ENCODE measurements at regions not wholly inside any gene's neighbourhood (a gene's known extent, or its start where the extent isn't known, plus 50 kb on each side); places are given as distances from the start of the nearest gene placed in this dataset.

DNA sequence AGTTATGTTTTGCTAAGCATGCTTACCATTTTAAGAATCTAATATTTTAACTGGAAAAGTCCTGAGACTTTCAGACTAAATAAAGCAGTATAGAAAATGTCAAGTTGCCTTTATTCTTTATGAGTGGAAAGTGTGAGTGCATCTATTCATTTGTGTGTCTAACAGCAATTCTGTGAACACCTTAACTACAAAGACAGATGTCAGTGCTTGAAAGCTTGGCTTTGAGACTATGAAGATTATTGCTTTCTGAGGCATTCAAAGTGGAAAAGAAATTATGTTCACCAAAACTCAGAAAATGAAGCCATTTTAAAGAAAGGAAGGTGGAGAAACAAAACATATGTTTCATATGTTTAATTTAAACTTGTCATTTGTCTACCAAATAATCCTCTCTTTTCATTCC is 294.5 kb upstream of the SEMA3C start:
- CTCF ChIA-PET (ENCODE audit: partially characterized antibody), result no interaction called here
- DNase-seq, result no peak
- intact Hi-C loops (cut with micrococcal nuclease), result no loop called here

DNA sequence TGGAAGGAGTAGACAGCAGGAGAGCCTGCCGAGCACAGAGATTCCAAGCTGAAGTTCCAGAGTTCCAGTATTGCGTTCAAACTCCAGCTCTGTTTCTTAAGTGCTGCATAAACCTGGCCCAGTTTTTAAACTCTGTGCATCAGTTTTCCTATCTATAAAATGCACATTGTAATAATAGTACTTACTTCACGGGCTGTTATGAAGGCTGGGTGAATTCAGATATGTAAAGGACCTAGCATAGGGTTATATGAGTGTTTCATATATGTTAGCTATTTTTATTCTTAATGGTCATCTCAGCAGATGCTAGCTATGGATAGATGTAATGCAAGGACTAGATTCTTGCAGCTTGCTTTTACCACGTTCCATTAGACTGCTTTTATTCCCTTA is 293.1 kb upstream of the SEMA3C start:
- no peaks in the 10 kb centered on the region for H3K36me3 Mint-ChIP-seq
- no peaks in the 10 kb centered on the region for H3K27me3 Mint-ChIP-seq
- H3K4me1 Mint-ChIP-seq, result no peaks in the 10 kb centered on the region
- Histone ChIP-seq H3K36me3 (ENCODE audit: insufficient read depth, low read length) (no peaks in the 10 kb centered on the region), H3K27ac (ENCODE audit: low read depth, low read length) (no peak overlapping the region), H3K4me3 (ENCODE audit: low read length in 2 of 2) (no peak overlapping the region), H3K27me3 (ENCODE audit: insufficient read depth, low read length) (no peaks in the 10 kb centered on the region), H3K9me3 (ENCODE audit: control insufficient read depth in 1 of 2, low read length in 2 of 2) (no peaks in the 10 kb centered on the region), H3K4me1 (ENCODE audit: insufficient read depth, low read length) (no peaks in the 10 kb centered on the region)
- CTCF ChIA-PET (ENCODE audit: partially characterized antibody), result no interaction called here
- POLR2A ChIA-PET (ENCODE audit: partially characterized antibody), result no interaction called here
- H3K4me3 Mint-ChIP-seq, result no peak overlapping the region
- H3K9me3 Mint-ChIP-seq, result peaks cover 0 to 7% (median under 1%) of the 10 kb centered on the region in 8 donors
- H3K27ac Mint-ChIP-seq, result no peak overlapping the region
- intact Hi-C loops (cut with micrococcal nuclease), result no loop called here
- no peak for DNase-seq

More for the DNA sequence above, 294.5 kb upstream of the SEMA3C start:
- Histone ChIP-seq H3K36me3 (ENCODE audit: insufficient read depth, low read length) (no peaks in the 10 kb centered on the region), H3K27me3 (ENCODE audit: insufficient read depth, low read length) (no peaks in the 10 kb centered on the region), H3K4me3 (ENCODE audit: low read length in 2 of 2) (no peak overlapping the region), H3K27ac (ENCODE audit: low read depth, low read length) (no peak overlapping the region), H3K9me3 (ENCODE audit: control insufficient read depth in 1 of 2, low read length in 2 of 2) (no peaks in the 10 kb centered on the region), H3K4me1 (ENCODE audit: insufficient read depth, low read length) (no peaks in the 10 kb centered on the region)
- Mint-ChIP-seq H3K4me3 (no peak overlapping the region), H3K27ac (no peak overlapping the region), H3K27me3 (no peaks in the 10 kb centered on the region), H3K4me1 (no peaks in the 10 kb centered on the region), H3K9me3 (peaks cover 0 to 4% (median 0%) of the 10 kb centered on the region in 8 donors), H3K36me3 (no peaks in the 10 kb centered on the region)
- POLR2A ChIA-PET (ENCODE audit: partially characterized antibody), result no interaction called here

DNA sequence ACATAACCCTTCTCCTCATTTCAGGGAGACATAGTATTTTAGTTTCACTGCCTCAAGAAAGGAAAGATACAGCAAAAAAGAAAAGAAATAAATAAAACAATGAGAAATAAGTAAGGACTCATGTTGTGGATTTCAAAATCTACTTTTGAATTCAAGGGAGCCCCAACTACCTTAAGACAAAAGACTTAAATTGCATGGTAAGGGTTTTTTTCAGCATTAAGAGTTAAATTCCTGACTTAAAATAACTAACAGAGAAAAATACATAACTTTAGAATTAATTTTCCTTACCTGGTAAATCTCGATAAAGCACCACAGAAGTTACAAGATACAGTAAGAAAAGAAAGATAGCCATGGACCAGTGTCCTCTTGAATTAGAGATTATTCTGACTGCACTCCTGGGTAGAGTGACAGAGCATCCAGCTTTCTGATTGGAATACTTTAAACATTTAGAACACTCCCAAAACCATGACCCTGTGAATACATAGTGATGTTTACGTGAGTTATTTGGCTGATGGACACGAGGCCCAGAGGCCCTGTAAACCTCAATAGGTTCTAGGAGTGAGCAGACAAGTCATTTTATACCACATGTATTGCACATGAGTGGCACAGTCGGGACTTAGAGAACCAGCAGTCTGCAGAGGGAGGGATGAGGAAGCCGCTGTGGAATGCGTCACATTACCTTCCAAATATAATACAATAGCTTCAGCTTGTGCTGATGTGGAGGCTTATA is 292.5 kb upstream of the SEMA3C start:
- no peak for DNase-seq
- no peaks in the 10 kb centered on the region for H3K36me3 ChIP-seq (ENCODE audit: insufficient read depth, low read length)
- intact Hi-C loops (cut with micrococcal nuclease), result no loop called here
- no peaks in the 10 kb centered on the region for H3K4me1 ChIP-seq (ENCODE audit: insufficient read depth, low read length)
- no peaks in the 10 kb centered on the region for H3K9me3 ChIP-seq (ENCODE audit: control insufficient read depth in 1 of 2, low read length in 2 of 2)
- ChIA-PET CTCF (ENCODE audit: partially characterized antibody) (no interaction called here), POLR2A (ENCODE audit: partially characterized antibody) (no interaction called here)
- Mint-ChIP-seq H3K9me3 (peaks cover 0 to 7% (median 2%) of the 10 kb centered on the region in 8 donors), H3K27me3 (no peaks in the 10 kb centered on the region), H3K36me3 (no peaks in the 10 kb centered on the region), H3K27ac (no peak overlapping the region), H3K4me1 (no peaks in the 10 kb centered on the region), H3K4me3 (no peak overlapping the region)
- no peak overlapping the region for H3K27ac ChIP-seq (ENCODE audit: low read depth, low read length)
- H3K27me3 ChIP-seq (ENCODE audit: insufficient read depth, low read length), result no peaks in the 10 kb centered on the region
- no peak overlapping the region for H3K4me3 ChIP-seq (ENCODE audit: low read length in 2 of 2)

DNA sequence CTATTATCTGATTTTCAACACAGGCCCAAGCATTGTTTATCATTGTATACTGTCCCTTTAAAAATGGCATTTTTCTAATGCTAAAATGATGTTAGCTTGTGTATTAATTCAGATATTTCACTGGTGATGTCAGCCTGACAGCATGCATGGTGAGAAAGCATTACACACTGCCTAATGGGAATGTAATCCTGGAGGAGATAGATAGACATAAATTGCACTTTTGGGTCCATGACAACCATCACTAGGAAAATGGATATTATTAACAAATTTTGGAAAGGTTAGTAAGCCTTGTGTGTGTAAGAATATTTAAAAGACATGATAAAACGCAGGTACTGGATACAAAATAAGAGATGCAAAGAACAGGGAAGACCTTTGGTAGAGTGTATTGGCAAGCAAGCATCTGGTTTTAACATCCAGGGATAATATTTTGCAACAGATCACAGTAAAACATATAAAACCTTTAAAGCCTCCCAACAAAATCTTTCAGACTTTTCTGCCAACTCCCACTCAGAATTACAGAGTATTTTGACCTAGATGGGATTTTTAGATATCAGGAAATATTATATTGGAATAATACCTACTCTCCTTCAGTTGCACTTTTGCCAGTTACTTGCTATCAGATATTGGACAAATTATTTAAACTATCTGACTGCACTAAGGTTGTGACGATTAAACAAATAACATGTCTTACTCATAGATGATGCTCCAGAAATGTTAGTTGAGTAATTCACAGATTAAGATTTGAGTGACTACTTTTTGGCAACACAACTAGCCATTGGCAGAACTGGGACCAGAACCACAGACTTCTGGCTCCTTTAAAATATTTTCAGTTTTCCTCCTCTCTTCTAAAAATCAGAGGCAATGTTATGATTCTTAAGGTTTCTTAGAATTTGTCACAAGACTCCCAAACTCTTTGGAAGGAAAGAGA is 291.6 kb upstream of the SEMA3C start:
- Histone ChIP-seq H3K36me3 (ENCODE audit: insufficient read depth, low read length) (no peaks in the 10 kb centered on the region), H3K27ac (ENCODE audit: low read depth, low read length) (no peak overlapping the region), H3K9me3 (ENCODE audit: control insufficient read depth in 1 of 2, low read length in 2 of 2) (no peaks in the 10 kb centered on the region), H3K27me3 (ENCODE audit: insufficient read depth, low read length) (no peaks in the 10 kb centered on the region), H3K4me3 (ENCODE audit: low read length in 2 of 2) (no peak overlapping the region), H3K4me1 (ENCODE audit: insufficient read depth, low read length) (no peaks in the 10 kb centered on the region)
- H3K9me3 Mint-ChIP-seq, result peaks cover 0 to 12% (median 4%) of the 10 kb centered on the region in 8 donors
- H3K27me3 Mint-ChIP-seq, result no peaks in the 10 kb centered on the region
- ChIA-PET POLR2A (ENCODE audit: partially characterized antibody) (no interaction called here), CTCF (ENCODE audit: partially characterized antibody) (no interaction called here)
- no peaks in the 10 kb centered on the region for H3K4me1 Mint-ChIP-seq
- no peak overlapping the region for H3K27ac Mint-ChIP-seq
- DNase-seq, result no peak
- H3K4me3 Mint-ChIP-seq, result no peak overlapping the region
- no peaks in the 10 kb centered on the region for H3K36me3 Mint-ChIP-seq
- intact Hi-C loops (cut with micrococcal nuclease), result no loop called here

DNA sequence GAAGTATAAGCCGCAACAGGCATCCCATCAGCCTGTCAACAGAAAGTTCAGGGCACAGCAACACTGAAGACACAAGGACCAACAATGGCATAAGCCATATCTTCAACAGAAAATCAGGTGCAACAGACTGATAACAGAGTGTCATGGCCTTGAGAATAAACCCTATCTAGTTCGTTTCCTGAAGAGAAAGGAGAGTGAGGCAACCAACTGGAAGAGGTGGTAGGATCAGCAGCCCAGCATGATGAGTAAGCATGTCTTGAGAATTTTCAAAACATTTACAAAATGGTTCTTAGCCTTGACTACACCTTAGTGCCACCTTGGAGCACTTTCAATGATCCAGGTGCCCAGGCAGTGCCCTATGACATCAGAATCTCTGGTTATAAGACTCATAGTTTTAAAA is 290.2 kb upstream of the SEMA3C start:
- Mint-ChIP-seq H3K4me3 (no peak overlapping the region), H3K9me3 (peaks cover 0 to 15% (median 4%) of the 10 kb centered on the region in 8 donors), H3K4me1 (no peaks in the 10 kb centered on the region), H3K27ac (no peak overlapping the region), H3K27me3 (no peaks in the 10 kb centered on the region), H3K36me3 (no peaks in the 10 kb centered on the region)
- Histone ChIP-seq H3K27ac (ENCODE audit: low read depth, low read length) (no peak overlapping the region), H3K9me3 (ENCODE audit: control insufficient read depth in 1 of 2, low read length in 2 of 2) (no peaks in the 10 kb centered on the region), H3K36me3 (ENCODE audit: insufficient read depth, low read length) (no peaks in the 10 kb centered on the region), H3K4me3 (ENCODE audit: low read length in 2 of 2) (no peak overlapping the region), H3K27me3 (ENCODE audit: insufficient read depth, low read length) (no peaks in the 10 kb centered on the region), H3K4me1 (ENCODE audit: insufficient read depth, low read length) (no peaks in the 10 kb centered on the region)
- ChIA-PET CTCF (ENCODE audit: partially characterized antibody) (no interaction called here), POLR2A (ENCODE audit: partially characterized antibody) (no interaction called here)
- no peak for DNase-seq
- intact Hi-C loops (cut with micrococcal nuclease), result no loop called here

DNA sequence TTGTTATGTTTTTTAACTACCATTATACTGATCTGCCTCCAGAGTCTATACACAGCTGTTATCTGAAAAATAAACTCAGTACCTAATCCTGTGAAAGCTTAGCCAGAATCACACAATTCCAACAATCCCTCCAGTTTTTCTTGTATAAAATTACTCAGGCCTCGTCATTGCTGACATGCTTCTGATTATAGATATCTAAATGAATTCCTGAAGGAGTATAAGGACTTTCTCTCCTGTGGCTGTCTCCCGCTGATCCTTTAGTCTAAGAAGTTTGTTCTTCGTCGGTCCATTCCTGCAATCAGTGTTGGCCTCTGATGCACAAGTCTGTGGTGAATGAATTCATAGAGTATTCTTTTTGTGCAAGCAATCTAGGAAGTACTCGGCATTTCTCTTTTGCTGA is 288.9 kb upstream of the SEMA3C start:
- Mint-ChIP-seq H3K9me3 (peaks cover 0 to 12% (median 4%) of the 10 kb centered on the region in 8 donors), H3K36me3 (no peaks in the 10 kb centered on the region), H3K4me1 (no peaks in the 10 kb centered on the region), H3K27me3 (no peaks in the 10 kb centered on the region), H3K27ac (no peak overlapping the region), H3K4me3 (no peak overlapping the region)
- H3K36me3 ChIP-seq (ENCODE audit: insufficient read depth, low read length), result no peaks in the 10 kb centered on the region
- ChIA-PET CTCF (ENCODE audit: partially characterized antibody) (no interaction called here), POLR2A (ENCODE audit: partially characterized antibody) (no interaction called here)
- H3K9me3 ChIP-seq (ENCODE audit: control insufficient read depth in 1 of 2, low read length in 2 of 2), result no peaks in the 10 kb centered on the region
- no peaks in the 10 kb centered on the region for H3K27me3 ChIP-seq (ENCODE audit: insufficient read depth, low read length)
- no peaks in the 10 kb centered on the region for H3K4me1 ChIP-seq (ENCODE audit: insufficient read depth, low read length)
- no peak overlapping the region for H3K27ac ChIP-seq (ENCODE audit: low read depth, low read length)
- intact Hi-C loops (cut with micrococcal nuclease), result no loop called here
- H3K4me3 ChIP-seq (ENCODE audit: low read length in 2 of 2), result no peak overlapping the region
- DNase-seq, result no peak

DNA sequence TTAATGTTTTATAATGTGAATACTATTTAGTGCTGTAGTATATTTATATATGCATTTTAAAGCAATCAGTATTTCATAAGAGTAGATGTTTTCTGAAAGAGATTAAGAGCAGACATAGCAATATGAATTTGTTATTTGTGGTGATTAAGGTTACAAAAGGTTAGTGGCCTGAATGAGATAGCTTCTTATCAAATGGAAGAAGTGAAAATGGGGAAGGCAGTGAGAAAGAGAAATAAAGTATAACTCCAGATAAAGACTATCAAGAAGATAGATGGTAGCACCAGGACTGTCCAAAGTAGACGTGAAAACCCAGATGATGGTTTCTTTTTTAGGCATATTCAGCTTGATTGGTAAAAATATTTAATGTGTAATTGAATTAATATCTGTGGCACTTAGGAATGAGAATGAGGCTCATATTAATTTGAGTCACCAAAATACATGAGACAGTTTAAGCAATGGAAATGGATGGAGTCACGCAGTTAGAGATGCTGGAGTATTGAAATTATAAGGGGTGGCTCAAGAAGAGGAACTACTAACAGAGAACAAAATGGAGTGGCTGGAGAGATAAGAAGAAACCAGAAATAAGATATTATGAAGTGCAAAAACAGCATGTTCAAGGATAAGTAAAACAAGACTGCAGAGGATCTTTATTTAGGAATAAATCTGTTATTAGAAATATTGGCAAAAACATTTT is 288.0 kb upstream of the SEMA3C start:
- no peaks in the 10 kb centered on the region for H3K9me3 ChIP-seq (ENCODE audit: control insufficient read depth in 1 of 2, low read length in 2 of 2)
- no peaks in the 10 kb centered on the region for H3K4me1 Mint-ChIP-seq
- ChIA-PET CTCF (ENCODE audit: partially characterized antibody) (no interaction called here), POLR2A (ENCODE audit: partially characterized antibody) (no interaction called here)
- H3K36me3 ChIP-seq (ENCODE audit: insufficient read depth, low read length), result no peaks in the 10 kb centered on the region
- H3K27me3 Mint-ChIP-seq, result no peaks in the 10 kb centered on the region
- DNase-seq, result no peak
- H3K4me3 ChIP-seq (ENCODE audit: low read length in 2 of 2), result no peak overlapping the region
- H3K27ac ChIP-seq (ENCODE audit: low read depth, low read length), result no peak overlapping the region
- intact Hi-C loops (cut with micrococcal nuclease), result no loop called here
- no peaks in the 10 kb centered on the region for H3K36me3 Mint-ChIP-seq
- H3K4me1 ChIP-seq (ENCODE audit: insufficient read depth, low read length), result no peaks in the 10 kb centered on the region
- peaks cover 0 to 12% (median 4%) of the 10 kb centered on the region in 8 donors for H3K9me3 Mint-ChIP-seq
- no peak overlapping the region for H3K4me3 Mint-ChIP-seq
- no peak overlapping the region for H3K27ac Mint-ChIP-seq
- no peaks in the 10 kb centered on the region for H3K27me3 ChIP-seq (ENCODE audit: insufficient read depth, low read length)

All from CD4-positive, alpha-beta memory T cell (primary cell).